ENCODE measurements at regions not wholly inside any gene's neighbourhood (a gene's known extent, or its start where the extent isn't known, plus 50 kb on each side); places are given as distances from the start of the nearest gene placed in this dataset.

GRCh38 chr2:216996279-216996845, 136.5 kb upstream of the TNP1 start:
- TF ChIP-seq POLR2AphosphoS5 (IDR thresholded peaks at IDR 0.05; ENCODE audit: borderline replicate concordance, low read depth, low read length) (no peak), EZH2 (IDR thresholded peaks at IDR 0.05) (no peak)

Data from SK-N-MC (cell line).